DND-41 (cell line): ENCODE measurements at regions not wholly inside any gene's neighbourhood (a gene's known extent, or its start where the extent isn't known, plus 50 kb on each side); places are given as distances from the start of the nearest gene placed in this dataset.

ENCODE experiments used
- CTCF ChIP-seq: IDR thresholded peaks from 2 replicates; pipeline ENCODE4 v1.5.1; 2012; ENCODE audit warnings: borderline replicate concordance, low read length, moderate library complexity, mild to moderate bottlenecking; ENCODE audit not compliant: poor library complexity, severe bottlenecking; ENCODE audit errors: extremely low read depth
- EZH2 ChIP-seq: IDR thresholded peaks from 3 replicates; pipeline ENCODE4 v1.6.1; 2012; ENCODE audit warnings: borderline replicate concordance, low read depth, mild to moderate bottlenecking, moderate library complexity, low read length, inconsistent platforms; ENCODE audit not compliant: severe bottlenecking

GRCh38 chr13:67367399-67367798 lies 137.3 kb upstream of the PCDH9 start:
- no peak for TF ChIP-seq CTCF
- TF ChIP-seq EZH2: no peak
